ENCODE measurements at regions not wholly inside any gene's neighbourhood (a gene's known extent, or its start where the extent isn't known, plus 50 kb on each side); places are given as distances from the start of the nearest gene placed in this dataset.

GRCh38 chr1:117719004-117719403, 113.2 kb downstream of the TENT5C start:
- intact Hi-C loops (cut with DNase I; ENCODE audit: low total_unique reads): no loop called here

GRCh38 chr1:117732065-117732797, 126.4 kb downstream of the TENT5C start:
- H3K27ac ChIP-seq: no peak overlapping the region
- no peaks in the 10 kb centered on the region for H3K27me3 ChIP-seq
- no peak for DNase-seq
- H3K4me3 ChIP-seq: no peak overlapping the region
- peaks cover 0 to 6% of the 10 kb centered on the region in 2 donors for H3K9me3 ChIP-seq
- no peak for TF ChIP-seq POLR2A (IDR thresholded peaks at IDR 0.05)
- TF ChIP-seq, protein P1, sequence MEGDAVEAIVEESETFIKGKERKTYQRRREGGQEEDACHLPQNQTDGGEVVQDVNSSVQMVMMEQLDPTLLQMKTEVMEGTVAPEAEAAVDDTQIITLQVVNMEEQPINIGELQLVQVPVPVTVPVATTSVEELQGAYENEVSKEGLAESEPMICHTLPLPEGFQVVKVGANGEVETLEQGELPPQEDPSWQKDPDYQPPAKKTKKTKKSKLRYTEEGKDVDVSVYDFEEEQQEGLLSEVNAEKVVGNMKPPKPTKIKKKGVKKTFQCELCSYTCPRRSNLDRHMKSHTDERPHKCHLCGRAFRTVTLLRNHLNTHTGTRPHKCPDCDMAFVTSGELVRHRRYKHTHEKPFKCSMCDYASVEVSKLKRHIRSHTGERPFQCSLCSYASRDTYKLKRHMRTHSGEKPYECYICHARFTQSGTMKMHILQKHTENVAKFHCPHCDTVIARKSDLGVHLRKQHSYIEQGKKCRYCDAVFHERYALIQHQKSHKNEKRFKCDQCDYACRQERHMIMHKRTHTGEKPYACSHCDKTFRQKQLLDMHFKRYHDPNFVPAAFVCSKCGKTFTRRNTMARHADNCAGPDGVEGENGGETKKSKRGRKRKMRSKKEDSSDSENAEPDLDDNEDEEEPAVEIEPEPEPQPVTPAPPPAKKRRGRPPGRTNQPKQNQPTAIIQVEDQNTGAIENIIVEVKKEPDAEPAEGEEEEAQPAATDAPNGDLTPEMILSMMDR (IDR thresholded peaks at IDR 0.05): no peak
- no peaks in the 10 kb centered on the region for H3K4me1 ChIP-seq
- intact Hi-C loops (cut with DNase I; ENCODE audit: low total_unique reads): no loop called here
- no peaks in the 10 kb centered on the region for H3K36me3 ChIP-seq

More at GRCh38 chr1:117719004-117719403, 113.2 kb downstream of the TENT5C start:
- Histone ChIP-seq H3K36me3 (no peaks in the 10 kb centered on the region), H3K27ac (no peak overlapping the region), H3K9me3 (no peaks in the 10 kb centered on the region), H3K27me3 (no peaks in the 10 kb centered on the region), H3K4me3 (no peak overlapping the region), H3K4me1 (no peaks in the 10 kb centered on the region)
- DNase-seq: no peak
- TF ChIP-seq, protein P1 (IDR thresholded peaks at IDR 0.05): no peak
- no peak for TF ChIP-seq POLR2A (IDR thresholded peaks at IDR 0.05)

DNA sequence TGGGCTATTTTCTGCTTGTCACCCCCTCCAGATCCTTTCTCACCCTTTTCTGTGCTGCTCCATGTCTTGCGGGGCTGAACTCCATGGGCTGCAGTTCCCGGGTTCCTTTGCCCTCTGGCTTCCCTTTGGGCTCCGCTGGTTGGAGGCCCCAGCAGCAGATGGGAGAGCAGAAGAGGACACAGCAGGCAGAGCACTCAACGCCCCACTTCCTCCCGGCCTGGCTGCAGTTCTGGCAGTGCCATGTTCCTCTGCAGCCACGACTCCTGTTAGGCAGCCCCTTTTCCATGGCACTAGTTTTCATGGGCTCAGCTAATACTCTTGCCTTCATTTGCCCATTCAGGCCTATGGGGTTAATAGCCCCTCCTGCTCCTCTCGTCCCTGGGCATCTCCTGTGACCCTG, 127.1 kb downstream of the TENT5C start:
- H3K27ac ChIP-seq: no peak overlapping the region
- intact Hi-C loops (cut with DNase I; ENCODE audit: low total_unique reads): no loop called here
- TF ChIP-seq POLR2A (IDR thresholded peaks at IDR 0.05): no peak
- TF ChIP-seq, protein P1 (IDR thresholded peaks at IDR 0.05): no peak
- no peaks in the 10 kb centered on the region for H3K27me3 ChIP-seq
- no peak for DNase-seq
- peaks cover 0 to 6% of the 10 kb centered on the region in 2 donors for H3K9me3 ChIP-seq
- H3K4me1 ChIP-seq: no peaks in the 10 kb centered on the region
- no peak overlapping the region for H3K4me3 ChIP-seq
- H3K36me3 ChIP-seq: no peaks in the 10 kb centered on the region

DNA sequence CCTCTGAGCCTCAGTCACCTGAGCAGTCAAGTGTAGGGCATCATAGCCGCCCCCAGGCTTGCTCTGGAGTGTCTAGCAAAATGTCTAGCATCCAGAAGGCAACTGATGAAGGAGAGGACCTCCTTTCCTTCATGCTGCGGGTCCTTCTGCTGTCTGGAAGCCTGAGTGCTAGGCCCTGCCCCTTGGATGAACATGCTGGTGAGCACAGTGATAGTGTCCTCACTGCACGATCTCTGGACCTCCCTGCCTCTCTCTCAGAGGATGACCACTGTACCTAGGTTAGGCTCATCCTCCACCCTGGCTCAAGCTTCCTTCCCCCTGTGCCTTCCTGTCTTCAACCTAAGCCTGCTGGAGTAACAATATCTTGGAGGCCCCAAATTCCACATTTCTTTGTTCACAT, 128.6 kb downstream of the TENT5C start:
- Histone ChIP-seq H3K27me3 (no peaks in the 10 kb centered on the region), H3K9me3 (no peaks in the 10 kb centered on the region), H3K36me3 (no peaks in the 10 kb centered on the region), H3K4me1 (no peaks in the 10 kb centered on the region), H3K4me3 (no peak overlapping the region), H3K27ac (peak overlapping the region; percentile 78 to 80)
- intact Hi-C loops (cut with DNase I; ENCODE audit: low total_unique reads): no loop called here
- TF ChIP-seq POLR2A (IDR thresholded peaks at IDR 0.05): no peak
- no peak for DNase-seq

- DNase-seq: peak in 1 of 2 donors; percentile 53
- Histone ChIP-seq H3K27me3 (no peaks in the 10 kb centered on the region), H3K9me3 (no peaks in the 10 kb centered on the region), H3K4me3 (peak overlapping the region in 1 of 2 donors; percentile 30), H3K4me1 (no peaks in the 10 kb centered on the region), H3K27ac (peak overlapping the region; percentile 78 to 80), H3K36me3 (no peaks in the 10 kb centered on the region)
- TF ChIP-seq, protein P1 (IDR thresholded peaks at IDR 0.05): no peak
- no peak for TF ChIP-seq POLR2A (IDR thresholded peaks at IDR 0.05)
- intact Hi-C loops (cut with DNase I; ENCODE audit: low total_unique reads): no loop called here
Observed at GRCh38 chr1:117735045-117735992, 129.5 kb downstream of the TENT5C start.
